HEK293 (cell line): ENCODE measurements at regions not wholly inside any gene's neighbourhood (a gene's known extent, or its start where the extent isn't known, plus 50 kb on each side); places are given as distances from the start of the nearest gene placed in this dataset.

Source experiments
- CTCF ChIA-PET: fragments of 350-600 bp; formaldehyde crosslinking; extraction: SDS; loops from one replicate; lab custom pipeline; 2021; ENCODE audit warnings: antibody characterized with exemption; lab: Yijun Ruan, JAX
- POLR2A ChIA-PET: fragments of 300-600 bp; formaldehyde crosslinking; extraction: SDS; loops from one replicate; lab custom pipeline; 2020; ENCODE audit warnings: antibody characterized with exemption, inconsistent platforms; lab: Yijun Ruan, JAX
- H3K27ac ChIP-seq: fragments of 200-500 bp; sonication (Bioruptor generic); 2 replicates; pipeline ENCODE4 v1.5.1; 2014; ENCODE audit warnings: low read depth, low read length, control low read depth, inconsistent platforms; ENCODE audit errors: extremely low read depth
- H3K36me3 ChIP-seq, 2 experiments: fragments of 200-500 bp in 1 of 2; sonication (Bioruptor generic) in 1 of 2; 1 replicate in 1 of 2; 2 replicates in 1 of 2; pipeline ENCODE4 v1.5.1; 2014 to 2017; ENCODE audit warnings: inconsistent platforms in 2 of 2, low read length in 2 of 2; ENCODE audit not compliant: control insufficient read depth in 2 of 2, insufficient read depth in 1 of 2
- H3K4me1 ChIP-seq: fragments of 200-500 bp; sonication (Bioruptor generic); 2 replicates; pipeline ENCODE4 v1.5.1; 2014; ENCODE audit warnings: mild to moderate bottlenecking, low read length, inconsistent platforms; ENCODE audit not compliant: control insufficient read depth, insufficient read depth
- H3K4me3 ChIP-seq: 2 replicates; pipeline ENCODE4 v1.5.1; 2011; ENCODE audit warnings: low read depth, mild to moderate bottlenecking, control low read depth, low read length, moderate library complexity
- H3K9me3 ChIP-seq: fragments of 200-500 bp; sonication (Bioruptor generic); 2 replicates; pipeline ENCODE4 v1.5.1; 2014; ENCODE audit warnings: low read depth, low read length, inconsistent platforms; ENCODE audit not compliant: control insufficient read depth, insufficient read depth
- GLI2 ChIP-seq: fragments of 450-650 bp; formaldehyde crosslinking; IDR thresholded peaks from 2 replicates; pipeline ENCODE4; 2017; ENCODE audit warnings: missing biosample characterization, missing genetic modification characterization, low read depth, borderline replicate concordance
- SCRT1 ChIP-seq: fragments of 450-650 bp; formaldehyde crosslinking; IDR thresholded peaks from 2 replicates; pipeline ENCODE4 v1.5.1; 2016; ENCODE audit warnings: missing biosample characterization, missing genetic modification characterization, borderline replicate concordance
- SETDB1 ChIP-seq: IDR thresholded peaks from one replicate; pipeline ENCODE4 v1.6.1; 2017; ENCODE audit warnings: mild to moderate bottlenecking, low read length, moderate library complexity, mixed read lengths; ENCODE audit not compliant: insufficient read length
- SP7 ChIP-seq: fragments of 450-650 bp; formaldehyde crosslinking; IDR thresholded peaks from 2 replicates; pipeline ENCODE4 v1.5.1; 2016; ENCODE audit warnings: missing biosample characterization, missing genetic modification characterization
- WT1 ChIP-seq: fragments of 450-650 bp; formaldehyde crosslinking; IDR thresholded peaks from 2 replicates; pipeline ENCODE4 v1.5.1; 2016; ENCODE audit warnings: missing biosample characterization, missing genetic modification characterization
- YY2 ChIP-seq: fragments of 450-650 bp; formaldehyde crosslinking; IDR thresholded peaks from 2 replicates; pipeline ENCODE4 v1.5.1; 2016; ENCODE audit warnings: missing biosample characterization, missing genetic modification characterization
- ZBTB21 ChIP-seq: fragments of 450-650 bp; formaldehyde crosslinking; IDR thresholded peaks from 2 replicates; pipeline ENCODE4 v1.5.1; 2017; ENCODE audit warnings: missing biosample characterization, missing genetic modification characterization
- ZBTB48 ChIP-seq: fragments of 450-650 bp; formaldehyde crosslinking; IDR thresholded peaks from 2 replicates; pipeline ENCODE4 v1.5.1; 2016; ENCODE audit warnings: missing biosample characterization, missing genetic modification characterization
- ZBTB7A ChIP-seq: fragments of 450-650 bp; formaldehyde crosslinking; IDR thresholded peaks from 2 replicates; pipeline ENCODE4 v1.5.1; 2016; ENCODE audit warnings: low read depth, missing biosample characterization, missing genetic modification characterization
- ZFP37 ChIP-seq: fragments of 450-650 bp; formaldehyde crosslinking; IDR thresholded peaks from 2 replicates; pipeline ENCODE4 v1.5.1; 2016; ENCODE audit warnings: missing biosample characterization, missing genetic modification characterization
- ZFP41 ChIP-seq: fragments of 450-650 bp; formaldehyde crosslinking; IDR thresholded peaks from 2 replicates; pipeline ENCODE4 v1.5.1; 2016; ENCODE audit warnings: missing biosample characterization, missing genetic modification characterization, borderline replicate concordance
- ZNF133 ChIP-seq: fragments of 450-650 bp; formaldehyde crosslinking; IDR thresholded peaks from 2 replicates; pipeline ENCODE4 v1.5.1; 2016; ENCODE audit warnings: missing biosample characterization, missing genetic modification characterization
- ZNF16 ChIP-seq: fragments of 450-650 bp; formaldehyde crosslinking; IDR thresholded peaks from 2 replicates; pipeline ENCODE4 v1.5.1; 2016; ENCODE audit warnings: low read depth, missing biosample characterization, missing genetic modification characterization
- ZNF23 ChIP-seq: fragments of 450-650 bp; formaldehyde crosslinking; IDR thresholded peaks from 2 replicates; pipeline ENCODE4 v1.5.1; 2016; ENCODE audit warnings: missing biosample characterization, missing genetic modification characterization, borderline replicate concordance
- ZNF302 ChIP-seq: fragments of 450-650 bp; formaldehyde crosslinking; IDR thresholded peaks from 2 replicates; pipeline ENCODE4 v1.5.1; 2016; ENCODE audit warnings: missing biosample characterization, missing genetic modification characterization, low read depth
- ZNF354C ChIP-seq: fragments of 450-650 bp; formaldehyde crosslinking; IDR thresholded peaks from 2 replicates; pipeline ENCODE4 v1.5.1; 2016; ENCODE audit warnings: missing biosample characterization, missing genetic modification characterization, low read depth, borderline replicate concordance
- ZNF394 ChIP-seq: fragments of 450-650 bp; formaldehyde crosslinking; IDR thresholded peaks from 2 replicates; pipeline ENCODE4 v1.5.1; 2016; ENCODE audit warnings: missing biosample characterization, missing genetic modification characterization, mild to moderate bottlenecking, moderate library complexity, borderline replicate concordance
- ZNF544 ChIP-seq: fragments of 450-650 bp; formaldehyde crosslinking; IDR thresholded peaks from 2 replicates; pipeline ENCODE4 v1.5.0; 2017; ENCODE audit warnings: missing biosample characterization, missing genetic modification characterization
- ZNF571 ChIP-seq: fragments of 450-650 bp; formaldehyde crosslinking; IDR thresholded peaks from 2 replicates; pipeline ENCODE4 v1.5.0; 2017; ENCODE audit warnings: missing biosample characterization, missing genetic modification characterization
- ZNF654 ChIP-seq: fragments of 450-650 bp; formaldehyde crosslinking; IDR thresholded peaks from 2 replicates; pipeline ENCODE4 v1.5.1; 2016; ENCODE audit warnings: low read depth, missing biosample characterization, missing genetic modification characterization
- ZNF785 ChIP-seq: fragments of 450-650 bp; formaldehyde crosslinking; IDR thresholded peaks from 2 replicates; pipeline ENCODE4 v1.5.1; 2016; ENCODE audit warnings: missing biosample characterization, missing genetic modification characterization
- TF ChIP-seq, protein P1 (sequence below): fragments of 450-650 bp; formaldehyde crosslinking; IDR thresholded peaks from 2 replicates; pipeline ENCODE4 v1.5.1; 2016; ENCODE audit warnings: missing biosample characterization, missing genetic modification characterization
- TF ChIP-seq, protein P2 (sequence below): fragments of 450-650 bp; formaldehyde crosslinking; IDR thresholded peaks from 2 replicates; pipeline ENCODE4 v1.5.1; 2017; ENCODE audit warnings: missing biosample characterization, mild to moderate bottlenecking, missing genetic modification characterization, moderate library complexity
- TF ChIP-seq, protein P3 (sequence below): fragments of 450-650 bp; formaldehyde crosslinking; optimal IDR thresholded peaks from 2 replicates; pipeline ENCODE3; 2016; ENCODE audit warnings: missing biosample characterization, mild to moderate bottlenecking, missing genetic modification characterization
- TF ChIP-seq, protein P4 (sequence below): fragments of 450-650 bp; formaldehyde crosslinking; IDR thresholded peaks from 2 replicates; pipeline ENCODE4 v1.5.1; 2016; ENCODE audit warnings: missing biosample characterization, missing genetic modification characterization
- TF ChIP-seq, protein P5 (sequence below): sonication (generic); formaldehyde crosslinking; IDR thresholded peaks from 2 replicates; pipeline ENCODE4 v1.8.1; 2022; ENCODE audit warnings: mild to moderate bottlenecking, moderate library complexity, missing genetic modification reagents

DNA sequence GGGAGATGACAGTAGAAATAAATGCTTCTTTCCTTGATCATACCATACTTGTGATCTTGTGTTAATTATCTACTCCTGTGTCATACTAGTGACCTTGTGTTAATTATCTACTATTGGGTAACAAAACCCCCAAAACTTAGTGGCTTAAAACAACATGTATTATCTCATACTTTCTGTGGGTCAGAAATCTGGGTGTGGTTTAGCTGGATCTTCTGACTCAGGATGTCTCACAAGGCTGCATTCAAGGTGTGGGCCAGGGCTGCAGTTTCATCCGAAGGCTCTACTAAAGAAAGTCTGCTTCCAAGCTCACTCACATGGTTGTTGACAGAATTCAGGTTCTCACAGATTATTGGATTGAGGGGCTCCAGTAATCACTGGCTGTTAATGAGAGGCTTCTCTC, 70.3 kb upstream of the NDP start:
- Histone ChIP-seq H3K4me1 (no peaks in the 10 kb centered on the region), H3K4me3 (no peak overlapping the region), H3K36me3 (no peaks in the 10 kb centered on the region), H3K27ac (no peak overlapping the region), H3K9me3 (no peaks in the 10 kb centered on the region)
- ChIA-PET POLR2A (no interaction called here), CTCF (interaction anchor here (0.6 to 1.0 kb wide), 2 partner anchors 36 to 904 kb away, joined by 3 read pairs; no protein-coding TSS in a partner anchor)
- TF ChIP-seq ZNF394 (no peak), WT1 (no peak), ZNF23 (tag by site-specific recombination) (no peak), ZBTB21 (tag by site-specific recombination) (no peak), ZNF302 (no peak), ZFP37 (tag by site-specific recombination) (no peak), ZNF785 (no peak), ZNF354C (tag by site-specific recombination) (no peak), ZNF571 (no peak), SP7 (tag by site-specific recombination) (no peak), ZNF654 (tag by site-specific recombination) (no peak), ZNF16 (tag by site-specific recombination) (no peak), ZNF544 (tag by site-specific recombination) (no peak)
- TF ChIP-seq, protein P1, sequence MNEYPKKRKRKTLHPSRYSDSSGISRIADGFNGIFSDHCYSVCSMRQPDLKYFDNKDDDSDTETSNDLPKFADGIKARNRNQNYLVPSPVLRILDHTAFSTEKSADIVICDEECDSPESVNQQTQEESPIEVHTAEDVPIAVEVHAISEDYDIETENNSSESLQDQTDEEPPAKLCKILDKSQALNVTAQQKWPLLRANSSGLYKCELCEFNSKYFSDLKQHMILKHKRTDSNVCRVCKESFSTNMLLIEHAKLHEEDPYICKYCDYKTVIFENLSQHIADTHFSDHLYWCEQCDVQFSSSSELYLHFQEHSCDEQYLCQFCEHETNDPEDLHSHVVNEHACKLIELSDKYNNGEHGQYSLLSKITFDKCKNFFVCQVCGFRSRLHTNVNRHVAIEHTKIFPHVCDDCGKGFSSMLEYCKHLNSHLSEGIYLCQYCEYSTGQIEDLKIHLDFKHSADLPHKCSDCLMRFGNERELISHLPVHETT (tag by site-specific recombination), result no peak
- TF ChIP-seq, protein P2, sequence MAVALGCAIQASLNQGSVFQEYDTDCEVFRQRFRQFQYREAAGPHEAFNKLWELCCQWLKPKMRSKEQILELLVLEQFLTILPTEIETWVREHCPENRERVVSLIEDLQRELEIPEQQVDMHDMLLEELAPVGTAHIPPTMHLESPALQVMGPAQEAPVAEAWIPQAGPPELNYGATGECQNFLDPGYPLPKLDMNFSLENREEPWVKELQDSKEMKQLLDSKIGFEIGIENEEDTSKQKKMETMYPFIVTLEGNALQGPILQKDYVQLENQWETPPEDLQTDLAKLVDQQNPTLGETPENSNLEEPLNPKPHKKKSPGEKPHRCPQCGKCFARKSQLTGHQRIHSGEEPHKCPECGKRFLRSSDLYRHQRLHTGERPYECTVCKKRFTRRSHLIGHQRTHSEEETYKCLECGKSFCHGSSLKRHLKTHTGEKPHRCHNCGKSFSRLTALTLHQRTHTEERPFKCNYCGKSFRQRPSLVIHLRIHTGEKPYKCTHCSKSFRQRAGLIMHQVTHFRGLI, result no peak
- TF ChIP-seq, protein P3, sequence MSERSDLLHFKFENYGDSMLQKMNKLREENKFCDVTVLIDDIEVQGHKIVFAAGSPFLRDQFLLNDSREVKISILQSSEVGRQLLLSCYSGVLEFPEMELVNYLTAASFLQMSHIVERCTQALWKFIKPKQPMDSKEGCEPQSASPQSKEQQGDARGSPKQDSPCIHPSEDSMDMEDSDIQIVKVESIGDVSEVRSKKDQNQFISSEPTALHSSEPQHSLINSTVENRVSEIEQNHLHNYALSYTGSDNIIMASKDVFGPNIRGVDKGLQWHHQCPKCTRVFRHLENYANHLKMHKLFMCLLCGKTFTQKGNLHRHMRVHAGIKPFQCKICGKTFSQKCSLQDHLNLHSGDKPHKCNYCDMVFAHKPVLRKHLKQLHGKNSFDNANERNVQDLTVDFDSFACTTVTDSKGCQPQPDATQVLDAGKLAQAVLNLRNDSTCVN (tag by site-specific recombination), result no peak
- TF ChIP-seq, protein P4, sequence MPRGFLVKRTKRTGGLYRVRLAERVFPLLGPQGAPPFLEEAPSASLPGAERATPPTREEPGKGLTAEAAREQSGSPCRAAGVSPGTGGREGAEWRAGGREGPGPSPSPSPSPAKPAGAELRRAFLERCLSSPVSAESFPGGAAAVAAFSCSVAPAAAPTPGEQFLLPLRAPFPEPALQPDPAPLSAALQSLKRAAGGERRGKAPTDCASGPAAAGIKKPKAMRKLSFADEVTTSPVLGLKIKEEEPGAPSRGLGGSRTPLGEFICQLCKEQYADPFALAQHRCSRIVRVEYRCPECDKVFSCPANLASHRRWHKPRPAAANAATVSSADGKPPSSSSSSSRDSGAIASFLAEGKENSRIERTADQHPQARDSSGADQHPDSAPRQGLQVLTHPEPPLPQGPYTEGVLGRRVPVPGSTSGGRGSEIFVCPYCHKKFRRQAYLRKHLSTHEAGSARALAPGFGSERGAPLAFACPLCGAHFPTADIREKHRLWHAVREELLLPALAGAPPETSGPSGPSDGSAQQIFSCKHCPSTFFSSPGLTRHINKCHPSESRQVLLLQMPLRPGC, result no peak
- TF ChIP-seq, all 188 proteins: peak for 0

DNA sequence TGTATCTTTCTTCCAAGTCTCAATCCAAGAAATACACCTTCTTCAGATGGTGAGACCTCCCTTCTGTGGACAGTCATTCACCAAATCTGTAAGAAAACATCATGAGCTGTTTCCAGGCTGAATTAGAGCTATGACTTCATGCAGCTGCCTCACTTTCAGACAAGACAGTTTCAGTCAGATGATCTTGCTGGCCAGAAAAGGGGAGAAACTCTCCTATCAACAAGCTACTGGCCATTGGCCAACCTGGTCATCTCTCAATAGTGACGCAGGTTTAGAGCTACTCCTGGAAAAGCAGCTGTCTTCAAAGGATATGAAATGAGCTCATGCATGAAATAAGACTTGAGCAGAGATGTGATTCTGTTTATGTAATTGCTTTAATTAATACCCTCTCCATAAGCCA, 69.6 kb upstream of the NDP start:
- POLR2A ChIA-PET, result no interaction called here
- H3K27ac ChIP-seq, result no peak overlapping the region
- no peaks in the 10 kb centered on the region for H3K36me3 ChIP-seq
- no peaks in the 10 kb centered on the region for H3K9me3 ChIP-seq
- H3K4me3 ChIP-seq, result no peak overlapping the region
- CTCF ChIA-PET, result interaction anchor here (0.6 to 3.0 kb wide), 2 partner anchors 17 to 736 kb away, joined by 3 to 11 read pairs; no protein-coding TSS in a partner anchor
- no peaks in the 10 kb centered on the region for H3K4me1 ChIP-seq
- TF ChIP-seq ZNF654 (tag by site-specific recombination), result no peak
- no peak for TF ChIP-seq SETDB1
- no peak for TF ChIP-seq ZBTB7A (tag by site-specific recombination)
- TF ChIP-seq WT1, result no peak
- no peak for TF ChIP-seq YY2
- no peak for TF ChIP-seq ZBTB48 (tag by site-specific recombination)
- TF ChIP-seq, protein P5, sequence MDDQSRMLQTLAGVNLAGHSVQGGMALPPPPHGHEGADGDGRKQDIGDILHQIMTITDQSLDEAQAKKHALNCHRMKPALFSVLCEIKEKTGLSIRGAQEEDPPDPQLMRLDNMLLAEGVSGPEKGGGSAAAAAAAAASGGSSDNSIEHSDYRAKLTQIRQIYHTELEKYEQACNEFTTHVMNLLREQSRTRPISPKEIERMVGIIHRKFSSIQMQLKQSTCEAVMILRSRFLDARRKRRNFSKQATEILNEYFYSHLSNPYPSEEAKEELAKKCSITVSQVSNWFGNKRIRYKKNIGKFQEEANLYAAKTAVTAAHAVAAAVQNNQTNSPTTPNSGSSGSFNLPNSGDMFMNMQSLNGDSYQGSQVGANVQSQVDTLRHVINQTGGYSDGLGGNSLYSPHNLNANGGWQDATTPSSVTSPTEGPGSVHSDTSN, result no peak
- TF ChIP-seq, protein P2, result no peak
- no peak for TF ChIP-seq SCRT1
- TF ChIP-seq GLI2 (tag by site-specific recombination), result no peak
- no peak for TF ChIP-seq ZFP41 (tag by site-specific recombination)
- no peak for TF ChIP-seq ZNF133
